Astrocyte of the cerebellum (primary cell): ENCODE measurements at regions not wholly inside any gene's neighbourhood (a gene's known extent, or its start where the extent isn't known, plus 50 kb on each side); places are given as distances from the start of the nearest gene placed in this dataset.

Source experiments
- DNase-seq: peaks from one replicate; pipeline ENCODE4 v3.0.0-alpha.2; 2011; ENCODE audit warnings: low read depth
- H3K4me3 ChIP-seq: 2 replicates; pipeline ENCODE4 v1.5.1; 2011; ENCODE audit warnings: mild to moderate bottlenecking, low read depth, low read length, moderate library complexity
- in situ Hi-C: cut with HindIII; loops from 2 replicates; pipeline ENCODE4 v1.10.0; 2017; ENCODE audit warnings: low sequenced_read_pairs
- TF ChIP-seq, protein P1 (sequence below): IDR thresholded peaks from 2 replicates; pipeline ENCODE4 v1.5.1; 2012; ENCODE audit warnings: low read length, low read depth, moderate library complexity, mild to moderate bottlenecking; ENCODE audit errors: missing control alignments

DNA sequence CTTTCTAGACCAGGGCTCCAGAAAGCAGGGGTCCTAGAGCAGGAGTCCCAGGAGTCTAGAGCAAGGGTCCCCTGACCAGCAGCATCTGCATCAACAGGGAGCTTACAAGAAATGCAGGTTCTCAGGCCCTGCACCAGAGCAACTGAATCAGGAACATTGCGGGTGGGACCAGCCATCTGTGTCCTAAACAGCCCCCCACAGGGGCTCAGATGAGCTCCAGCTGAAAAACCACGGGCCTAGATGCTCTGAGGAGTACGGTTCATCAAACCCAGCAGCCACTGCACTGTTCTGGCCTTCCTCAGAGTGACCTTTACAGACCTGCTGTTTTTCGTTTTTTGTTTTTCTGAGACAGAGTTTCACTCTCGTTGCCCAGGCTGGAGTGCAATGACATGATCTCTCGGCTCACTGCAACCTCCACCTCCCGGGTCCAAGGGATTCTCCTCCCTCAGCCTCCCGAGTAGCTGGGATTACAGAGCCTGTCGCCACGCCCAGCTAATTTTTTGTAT is 438.2 kb downstream of the SOX9 start:
- in situ Hi-C loops: no loop called here
- DNase-seq: no peak
- TF ChIP-seq, protein P1, sequence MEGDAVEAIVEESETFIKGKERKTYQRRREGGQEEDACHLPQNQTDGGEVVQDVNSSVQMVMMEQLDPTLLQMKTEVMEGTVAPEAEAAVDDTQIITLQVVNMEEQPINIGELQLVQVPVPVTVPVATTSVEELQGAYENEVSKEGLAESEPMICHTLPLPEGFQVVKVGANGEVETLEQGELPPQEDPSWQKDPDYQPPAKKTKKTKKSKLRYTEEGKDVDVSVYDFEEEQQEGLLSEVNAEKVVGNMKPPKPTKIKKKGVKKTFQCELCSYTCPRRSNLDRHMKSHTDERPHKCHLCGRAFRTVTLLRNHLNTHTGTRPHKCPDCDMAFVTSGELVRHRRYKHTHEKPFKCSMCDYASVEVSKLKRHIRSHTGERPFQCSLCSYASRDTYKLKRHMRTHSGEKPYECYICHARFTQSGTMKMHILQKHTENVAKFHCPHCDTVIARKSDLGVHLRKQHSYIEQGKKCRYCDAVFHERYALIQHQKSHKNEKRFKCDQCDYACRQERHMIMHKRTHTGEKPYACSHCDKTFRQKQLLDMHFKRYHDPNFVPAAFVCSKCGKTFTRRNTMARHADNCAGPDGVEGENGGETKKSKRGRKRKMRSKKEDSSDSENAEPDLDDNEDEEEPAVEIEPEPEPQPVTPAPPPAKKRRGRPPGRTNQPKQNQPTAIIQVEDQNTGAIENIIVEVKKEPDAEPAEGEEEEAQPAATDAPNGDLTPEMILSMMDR: no peak
- H3K4me3 ChIP-seq: no peak overlapping the region

DNA sequence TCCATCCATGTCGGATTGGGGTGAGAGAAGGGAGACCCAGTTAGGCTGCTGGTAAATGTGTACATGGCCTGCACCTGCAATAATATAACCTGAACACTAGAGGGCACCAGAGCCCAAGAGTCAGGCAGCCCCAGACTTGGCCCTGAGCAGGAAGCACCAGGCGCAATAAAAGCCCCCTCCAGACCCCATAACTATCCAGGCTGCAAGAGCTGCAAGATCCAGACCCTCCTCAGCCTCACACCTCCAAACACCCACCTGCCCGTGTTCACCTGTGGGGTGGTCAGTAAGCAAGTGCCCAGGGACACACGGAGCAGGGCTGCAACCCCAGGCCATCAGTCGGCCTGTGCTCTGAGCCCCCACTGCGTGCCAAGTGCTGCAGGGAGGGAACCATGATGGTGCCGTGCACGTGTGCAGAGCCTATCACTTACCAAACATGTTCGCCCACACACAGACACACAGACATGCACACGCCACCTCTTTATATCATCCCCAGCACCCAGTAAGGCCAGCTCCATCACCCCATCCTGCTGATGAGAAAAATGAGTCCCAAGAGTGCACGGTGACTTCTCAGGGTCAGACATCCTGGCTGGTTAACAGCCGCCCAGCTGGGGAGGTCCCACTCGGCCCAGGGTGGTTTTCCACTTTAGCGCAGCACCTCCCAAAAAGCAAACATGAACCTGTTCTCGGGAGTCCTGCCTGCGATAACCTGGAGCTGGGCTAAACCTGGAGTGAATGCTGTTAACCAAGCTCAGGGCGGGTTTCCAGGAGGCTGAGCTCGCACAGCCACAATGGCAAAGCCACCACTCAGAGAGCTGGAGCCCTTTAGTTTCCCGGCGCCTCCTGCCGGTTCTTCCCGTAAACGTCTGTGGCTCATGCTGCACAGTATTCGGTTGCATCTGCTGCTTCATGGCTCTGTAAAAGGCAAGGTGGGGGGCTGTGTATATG is 439.8 kb downstream of the SOX9 start:
- peak; percentile 48 for DNase-seq
- TF ChIP-seq, protein P1: peak; percentile 85
- no peak overlapping the region for H3K4me3 ChIP-seq
- in situ Hi-C loops: no loop called here

DNA sequence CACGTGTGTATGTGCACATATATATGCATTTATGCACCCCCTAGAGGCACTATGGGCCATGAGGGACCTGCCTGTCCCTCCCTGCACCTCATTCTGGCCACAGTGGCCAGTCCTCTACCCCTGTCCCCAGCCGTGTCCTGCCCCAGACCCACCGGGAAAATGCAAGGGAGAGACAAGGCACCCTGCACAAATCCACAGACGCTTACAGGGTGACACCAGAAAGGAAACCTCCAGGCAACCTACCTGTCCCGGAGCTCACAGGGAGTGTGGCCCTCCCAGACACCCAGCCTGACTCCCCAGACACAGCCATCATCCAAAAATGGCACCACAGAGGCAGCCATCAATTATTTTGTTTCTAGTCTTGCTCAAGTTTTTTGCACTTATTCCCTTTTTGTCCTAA is 440.4 kb downstream of the SOX9 start:
- DNase-seq: no peak
- in situ Hi-C loops: no loop called here
- TF ChIP-seq, protein P1: no peak
- no peak overlapping the region for H3K4me3 ChIP-seq

DNA sequence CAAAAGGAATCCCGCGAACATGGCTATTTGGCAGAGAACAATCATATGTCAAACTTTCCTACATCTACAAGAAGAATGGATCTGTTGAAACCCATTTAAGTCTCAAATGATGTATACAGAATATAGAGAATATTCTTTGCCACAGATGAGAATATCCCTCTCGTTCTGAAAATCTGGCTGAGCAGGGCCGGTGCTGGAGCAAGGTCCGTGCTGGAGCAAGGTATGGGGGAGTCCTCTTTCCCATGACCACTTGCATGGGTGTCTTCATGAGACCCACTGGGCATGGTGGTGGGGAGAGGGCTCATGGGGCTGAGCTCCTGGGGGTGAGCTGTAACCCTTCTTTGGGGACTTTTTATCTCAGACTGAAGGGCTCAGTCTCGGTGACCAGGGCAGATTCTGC is 440.9 kb downstream of the SOX9 start:
- in situ Hi-C loops: no loop called here
- TF ChIP-seq, protein P1: no peak
- H3K4me3 ChIP-seq: no peak overlapping the region
- DNase-seq: no peak

DNA sequence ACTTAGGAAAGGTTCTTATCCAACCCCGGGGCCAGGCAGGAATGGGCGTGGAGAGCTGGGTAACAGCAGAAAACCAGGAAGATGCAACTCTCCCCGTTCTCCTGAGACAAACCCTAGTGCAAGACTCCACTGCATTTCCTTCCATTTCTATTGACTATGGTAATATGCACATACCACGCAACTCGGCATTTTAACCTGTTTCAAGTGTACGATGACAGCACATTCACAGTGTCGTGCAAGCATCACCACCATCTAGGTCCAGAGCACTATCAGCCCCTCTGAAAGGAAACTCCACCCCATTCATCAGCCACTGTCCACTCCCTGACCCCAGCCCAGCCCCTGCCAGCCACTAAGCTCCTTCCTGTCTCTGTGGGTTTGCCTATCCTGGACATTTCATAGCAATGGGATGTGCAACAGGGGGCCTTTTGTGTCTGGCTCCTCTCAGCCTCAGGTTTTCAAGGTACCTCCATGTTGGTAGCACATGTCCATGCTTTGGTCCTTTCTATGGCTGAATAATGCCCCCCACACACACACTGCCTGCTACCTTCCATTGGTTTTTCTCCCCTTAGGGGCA is 441.9 kb downstream of the SOX9 start:
- DNase-seq: no peak
- TF ChIP-seq, protein P1: no peak
- no peak overlapping the region for H3K4me3 ChIP-seq
- in situ Hi-C loops: no loop called here

DNA sequence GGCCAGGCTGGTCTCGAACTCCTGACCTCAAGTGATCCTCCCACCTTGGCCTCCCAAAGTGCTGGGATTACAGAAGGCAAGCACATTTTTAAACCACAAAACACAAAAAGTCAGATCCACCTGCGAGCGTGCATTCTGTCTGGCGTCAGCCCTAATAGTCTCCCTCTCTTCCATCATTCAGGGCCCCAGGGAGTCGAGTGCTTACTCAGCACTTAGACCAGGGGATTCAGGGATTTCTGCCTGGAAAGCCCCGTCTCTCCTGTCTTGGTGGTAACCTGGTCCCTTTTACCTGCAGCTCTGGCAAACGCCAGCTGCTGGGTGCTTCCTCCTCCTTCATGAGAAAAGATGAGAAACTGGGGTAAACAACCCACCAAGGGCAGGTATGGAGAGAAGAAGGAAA is 443.1 kb downstream of the SOX9 start:
- H3K4me3 ChIP-seq: no peak overlapping the region
- no peak for DNase-seq
- in situ Hi-C loops: no loop called here
- TF ChIP-seq, protein P1: no peak
